Astrocyte of the spinal cord (primary cell): ENCODE measurements at regions not wholly inside any gene's neighbourhood (a gene's known extent, or its start where the extent isn't known, plus 50 kb on each side); places are given as distances from the start of the nearest gene placed in this dataset.

Experiments
- DNase-seq: peaks from one replicate; pipeline ENCODE4 v3.0.0; 2011; ENCODE audit warnings: low read depth, low spot score
- H3K4me3 ChIP-seq: 2 replicates; pipeline ENCODE4 v1.5.1; 2011; ENCODE audit warnings: low read depth, mild to moderate bottlenecking, low read length, moderate library complexity
- CTCF ChIP-seq: IDR thresholded peaks from 2 replicates; pipeline ENCODE4 v1.5.1; 2012; ENCODE audit warnings: low read depth, mild to moderate bottlenecking, low read length, inconsistent platforms
- in situ Hi-C: cut with HindIII; loops from 2 replicates; pipeline ENCODE4 v1.10.0; 2017; ENCODE audit warnings: low sequenced_read_pairs

- no peak for TF ChIP-seq CTCF
- DNase-seq = no peak
- in situ Hi-C loops = no loop called here
- H3K4me3 ChIP-seq = no peak overlapping the region
Observed at GRCh38 chr2:126822115-126822514, 76.6 kb upstream of the TEX51 start.

GRCh38 chr2:126822921-126823320, 75.8 kb upstream of the TEX51 start:
- in situ Hi-C loops = no loop called here
- H3K4me3 ChIP-seq = no peak overlapping the region
- DNase-seq = no peak
- no peak for TF ChIP-seq CTCF

GRCh38 chr2:126823951-126824350, 74.7 kb upstream of the TEX51 start:
- no peak for DNase-seq
- in situ Hi-C loops = no loop called here
- H3K4me3 ChIP-seq = no peak overlapping the region

GRCh38 chr2:126824663-126825062, 74.0 kb upstream of the TEX51 start:
- no peak for DNase-seq
- no peak for TF ChIP-seq CTCF
- no peak overlapping the region for H3K4me3 ChIP-seq
- in situ Hi-C loops = no loop called here

More at GRCh38 chr2:126823951-126824350, 74.7 kb upstream of the TEX51 start:
- no peak for TF ChIP-seq CTCF

- no peak for DNase-seq
- TF ChIP-seq CTCF = no peak
- H3K4me3 ChIP-seq = no peak overlapping the region
- in situ Hi-C loops = no loop called here
Observed at GRCh38 chr2:126825316-126825715, 73.4 kb upstream of the TEX51 start.

- in situ Hi-C loops = no loop called here
- no peak for TF ChIP-seq CTCF
- no peak for DNase-seq
- H3K4me3 ChIP-seq = no peak overlapping the region
Observed at GRCh38 chr2:126826491-126826890, 72.2 kb upstream of the TEX51 start.

GRCh38 chr2:126827371-126827770, 71.3 kb upstream of the TEX51 start:
- in situ Hi-C loops = no loop called here
- no peak for TF ChIP-seq CTCF
- no peak for DNase-seq
- no peak overlapping the region for H3K4me3 ChIP-seq
